Activated CD8-positive, alpha-beta memory T cell treated with anti-CD3 and anti-CD28 coated beads for 36 hours (primary cell): ENCODE measurements at regions not wholly inside any gene's neighbourhood (a gene's known extent, or its start where the extent isn't known, plus 50 kb on each side); places are given as distances from the start of the nearest gene placed in this dataset.
"Not testable (repeated sequence)": the region's sequence is repeated elsewhere in the genome, so short reads cannot be mapped to it uniquely, and the experiment has no call there.

ENCODE experiments used
- CTCF ChIA-PET: fragments of 350-600 bp; sonication (Branson Sonifier 250); formaldehyde crosslinking; loops from one replicate; lab custom pipeline; 2021; ENCODE audit warnings: antibody characterized with exemption; lab: Charles Lee
- POLR2A ChIA-PET: fragments of 350-600 bp; sonication (Branson Sonifier 250); formaldehyde crosslinking; loops from one replicate; lab custom pipeline; 2021; ENCODE audit warnings: antibody characterized with exemption; lab: Charles Lee

- POLR2A ChIA-PET, result no interaction called here
- CTCF ChIA-PET, result no interaction called here
Measured at GRCh38 chr13:89029062-89029461, 1357.9 kb downstream of the SLITRK5 start.

- ChIA-PET CTCF (no interaction called here), POLR2A (no interaction called here)
Measured at GRCh38 chr13:89034015-89034414, 1362.8 kb downstream of the SLITRK5 start.

- ChIA-PET CTCF (interaction anchor here (0.6 kb wide), 1 partner anchor 11 kb away, joined by 3 read pairs; no protein-coding TSS in a partner anchor), POLR2A (no interaction called here)
Measured at GRCh38 chr13:89052699-89053098, 1381.5 kb downstream of the SLITRK5 start.

GRCh38 chr13:89053418-89053817 is 1382.2 kb downstream of the SLITRK5 start:
- ChIA-PET POLR2A (no interaction called here), CTCF (no interaction called here)

- POLR2A ChIA-PET, result no interaction called here
- CTCF ChIA-PET, result no interaction called here
Measured at GRCh38 chr13:89057274-89057673, 1386.1 kb downstream of the SLITRK5 start.

- ChIA-PET CTCF (no interaction called here), POLR2A (no interaction called here)
Measured at GRCh38 chr13:89057862-89058261, 1386.7 kb downstream of the SLITRK5 start.

- CTCF ChIA-PET, result no interaction called here
- POLR2A ChIA-PET, result no interaction called here
Measured at GRCh38 chr13:89061821-89062220, 1390.7 kb downstream of the SLITRK5 start.

- CTCF ChIA-PET, result no interaction called here
- POLR2A ChIA-PET, result no interaction called here
Measured at GRCh38 chr13:89066868-89067466, 1395.8 kb downstream of the SLITRK5 start.

GRCh38 chr13:89072979-89073378 is 1401.8 kb downstream of the SLITRK5 start:
- ChIA-PET POLR2A (no interaction called here), CTCF (no interaction called here)

- ChIA-PET CTCF (no interaction called here), POLR2A (no interaction called here)
Measured at GRCh38 chr13:89076622-89077021, 1405.5 kb downstream of the SLITRK5 start.

GRCh38 chr13:89082623-89083022 is 1411.5 kb downstream of the SLITRK5 start:
- CTCF ChIA-PET, result no interaction called here
- POLR2A ChIA-PET, result no interaction called here

- CTCF ChIA-PET, POLR2A ChIA-PET: not testable (repeated sequence)
Measured at GRCh38 chr13:89088107-89088506, 1416.9 kb downstream of the SLITRK5 start.

- ChIA-PET POLR2A (no interaction called here), CTCF (no interaction called here)
Measured at GRCh38 chr13:89097994-89098393, 1426.8 kb downstream of the SLITRK5 start.

- ChIA-PET CTCF (no interaction called here), POLR2A (no interaction called here)
Measured at GRCh38 chr13:89113744-89114143, 1442.6 kb downstream of the SLITRK5 start.

GRCh38 chr13:89115307-89115706 is 1444.1 kb downstream of the SLITRK5 start:
- ChIA-PET POLR2A (no interaction called here), CTCF (no interaction called here)

GRCh38 chr13:89136678-89137077 is 1465.5 kb downstream of the SLITRK5 start:
- POLR2A ChIA-PET, result no interaction called here
- CTCF ChIA-PET, result no interaction called here

GRCh38 chr13:89150362-89150761 is 1479.2 kb downstream of the SLITRK5 start:
- POLR2A ChIA-PET, result no interaction called here

GRCh38 chr13:89153941-89154340 is 1482.8 kb downstream of the SLITRK5 start:
- POLR2A ChIA-PET, result no interaction called here
- CTCF ChIA-PET, result no interaction called here

More at GRCh38 chr13:89150362-89150761, 1479.2 kb downstream of the SLITRK5 start:
- CTCF ChIA-PET, result no interaction called here

- ChIA-PET POLR2A (no interaction called here), CTCF (no interaction called here)
Measured at GRCh38 chr13:89163096-89163495, 1491.9 kb downstream of the SLITRK5 start.

- ChIA-PET POLR2A (no interaction called here), CTCF (no interaction called here)
Measured at GRCh38 chr13:89165685-89166084, 1494.5 kb downstream of the SLITRK5 start.

GRCh38 chr13:89169951-89170350 is 1498.8 kb downstream of the SLITRK5 start:
- ChIA-PET CTCF (no interaction called here), POLR2A (no interaction called here)

- ChIA-PET CTCF (no interaction called here), POLR2A (no interaction called here)
Measured at GRCh38 chr13:89181041-89181440, 1509.9 kb downstream of the SLITRK5 start.
